ENCODE measurements at regions not wholly inside any gene's neighbourhood (a gene's known extent, or its start where the extent isn't known, plus 50 kb on each side); places are given as distances from the start of the nearest gene placed in this dataset.
"Not testable (repeated sequence)": the region's sequence is repeated elsewhere in the genome, so short reads cannot be mapped to it uniquely, and the experiment has no call there.

DNA sequence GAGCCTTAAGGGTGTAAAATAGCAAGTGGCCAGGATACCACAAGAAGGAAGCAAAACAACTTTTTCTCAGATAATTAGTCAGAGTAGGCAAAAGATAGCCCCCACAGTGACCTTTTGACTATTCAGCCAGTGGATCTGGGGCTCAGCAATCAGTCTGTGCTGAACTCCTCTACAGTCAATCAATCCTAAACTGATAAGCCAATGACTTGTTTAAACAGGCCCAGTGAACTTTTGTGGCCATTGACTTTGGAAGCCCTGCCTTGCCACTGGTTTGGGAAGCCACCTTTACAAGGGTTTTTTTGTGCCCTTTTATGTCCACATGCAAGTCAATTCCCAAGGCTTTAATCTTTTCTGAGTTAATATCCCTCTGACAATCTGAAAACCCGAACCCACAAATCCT, 1565.0 kb upstream of the WWC1 start:
- TF ChIP-seq TP53 (CRISPR knock-in tag; IDR thresholded peaks at IDR 0.05) = no peak
- TF ChIP-seq ZNF423 (CRISPR knock-in tag; IDR thresholded peaks at IDR 0.05) = no peak
- TF ChIP-seq, protein P1, sequence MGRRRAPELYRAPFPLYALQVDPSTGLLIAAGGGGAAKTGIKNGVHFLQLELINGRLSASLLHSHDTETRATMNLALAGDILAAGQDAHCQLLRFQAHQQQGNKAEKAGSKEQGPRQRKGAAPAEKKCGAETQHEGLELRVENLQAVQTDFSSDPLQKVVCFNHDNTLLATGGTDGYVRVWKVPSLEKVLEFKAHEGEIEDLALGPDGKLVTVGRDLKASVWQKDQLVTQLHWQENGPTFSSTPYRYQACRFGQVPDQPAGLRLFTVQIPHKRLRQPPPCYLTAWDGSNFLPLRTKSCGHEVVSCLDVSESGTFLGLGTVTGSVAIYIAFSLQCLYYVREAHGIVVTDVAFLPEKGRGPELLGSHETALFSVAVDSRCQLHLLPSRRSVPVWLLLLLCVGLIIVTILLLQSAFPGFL (CRISPR knock-in tag; IDR thresholded peaks at IDR 0.05; ENCODE audit: borderline replicate concordance) = no peak
- TF ChIP-seq NR3C1 (CRISPR knock-in tag; conservative IDR thresholded peaks at IDR 0.05; ENCODE audit: low read depth) = no peak
- TF ChIP-seq, protein P2, sequence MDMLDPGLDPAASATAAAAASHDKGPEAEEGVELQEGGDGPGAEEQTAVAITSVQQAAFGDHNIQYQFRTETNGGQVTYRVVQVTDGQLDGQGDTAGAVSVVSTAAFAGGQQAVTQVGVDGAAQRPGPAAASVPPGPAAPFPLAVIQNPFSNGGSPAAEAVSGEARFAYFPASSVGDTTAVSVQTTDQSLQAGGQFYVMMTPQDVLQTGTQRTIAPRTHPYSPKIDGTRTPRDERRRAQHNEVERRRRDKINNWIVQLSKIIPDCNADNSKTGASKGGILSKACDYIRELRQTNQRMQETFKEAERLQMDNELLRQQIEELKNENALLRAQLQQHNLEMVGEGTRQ (CRISPR knock-in tag; IDR thresholded peaks at IDR 0.05) = no peak
- TF ChIP-seq, protein P3, sequence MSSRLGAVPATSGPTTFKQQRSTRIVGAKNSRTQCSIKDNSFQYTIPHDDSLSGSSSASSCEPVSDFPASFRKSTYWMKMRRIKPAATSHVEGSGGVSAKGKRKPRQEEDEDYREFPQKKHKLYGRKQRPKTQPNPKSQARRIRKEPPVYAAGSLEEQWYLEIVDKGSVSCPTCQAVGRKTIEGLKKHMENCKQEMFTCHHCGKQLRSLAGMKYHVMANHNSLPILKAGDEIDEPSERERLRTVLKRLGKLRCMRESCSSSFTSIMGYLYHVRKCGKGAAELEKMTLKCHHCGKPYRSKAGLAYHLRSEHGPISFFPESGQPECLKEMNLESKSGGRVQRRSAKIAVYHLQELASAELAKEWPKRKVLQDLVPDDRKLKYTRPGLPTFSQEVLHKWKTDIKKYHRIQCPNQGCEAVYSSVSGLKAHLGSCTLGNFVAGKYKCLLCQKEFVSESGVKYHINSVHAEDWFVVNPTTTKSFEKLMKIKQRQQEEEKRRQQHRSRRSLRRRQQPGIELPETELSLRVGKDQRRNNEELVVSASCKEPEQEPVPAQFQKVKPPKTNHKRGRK (CRISPR knock-in tag; IDR thresholded peaks at IDR 0.05; ENCODE audit: borderline replicate concordance) = no peak
- TF ChIP-seq FOXP4 (CRISPR knock-in tag; IDR thresholded peaks at IDR 0.05) = no peak
- TF ChIP-seq, protein P4, sequence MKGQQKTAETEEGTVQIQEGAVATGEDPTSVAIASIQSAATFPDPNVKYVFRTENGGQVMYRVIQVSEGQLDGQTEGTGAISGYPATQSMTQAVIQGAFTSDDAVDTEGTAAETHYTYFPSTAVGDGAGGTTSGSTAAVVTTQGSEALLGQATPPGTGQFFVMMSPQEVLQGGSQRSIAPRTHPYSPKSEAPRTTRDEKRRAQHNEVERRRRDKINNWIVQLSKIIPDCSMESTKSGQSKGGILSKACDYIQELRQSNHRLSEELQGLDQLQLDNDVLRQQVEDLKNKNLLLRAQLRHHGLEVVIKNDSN (CRISPR knock-in tag; IDR thresholded peaks at IDR 0.05) = no peak
- TF ChIP-seq, protein P5, sequence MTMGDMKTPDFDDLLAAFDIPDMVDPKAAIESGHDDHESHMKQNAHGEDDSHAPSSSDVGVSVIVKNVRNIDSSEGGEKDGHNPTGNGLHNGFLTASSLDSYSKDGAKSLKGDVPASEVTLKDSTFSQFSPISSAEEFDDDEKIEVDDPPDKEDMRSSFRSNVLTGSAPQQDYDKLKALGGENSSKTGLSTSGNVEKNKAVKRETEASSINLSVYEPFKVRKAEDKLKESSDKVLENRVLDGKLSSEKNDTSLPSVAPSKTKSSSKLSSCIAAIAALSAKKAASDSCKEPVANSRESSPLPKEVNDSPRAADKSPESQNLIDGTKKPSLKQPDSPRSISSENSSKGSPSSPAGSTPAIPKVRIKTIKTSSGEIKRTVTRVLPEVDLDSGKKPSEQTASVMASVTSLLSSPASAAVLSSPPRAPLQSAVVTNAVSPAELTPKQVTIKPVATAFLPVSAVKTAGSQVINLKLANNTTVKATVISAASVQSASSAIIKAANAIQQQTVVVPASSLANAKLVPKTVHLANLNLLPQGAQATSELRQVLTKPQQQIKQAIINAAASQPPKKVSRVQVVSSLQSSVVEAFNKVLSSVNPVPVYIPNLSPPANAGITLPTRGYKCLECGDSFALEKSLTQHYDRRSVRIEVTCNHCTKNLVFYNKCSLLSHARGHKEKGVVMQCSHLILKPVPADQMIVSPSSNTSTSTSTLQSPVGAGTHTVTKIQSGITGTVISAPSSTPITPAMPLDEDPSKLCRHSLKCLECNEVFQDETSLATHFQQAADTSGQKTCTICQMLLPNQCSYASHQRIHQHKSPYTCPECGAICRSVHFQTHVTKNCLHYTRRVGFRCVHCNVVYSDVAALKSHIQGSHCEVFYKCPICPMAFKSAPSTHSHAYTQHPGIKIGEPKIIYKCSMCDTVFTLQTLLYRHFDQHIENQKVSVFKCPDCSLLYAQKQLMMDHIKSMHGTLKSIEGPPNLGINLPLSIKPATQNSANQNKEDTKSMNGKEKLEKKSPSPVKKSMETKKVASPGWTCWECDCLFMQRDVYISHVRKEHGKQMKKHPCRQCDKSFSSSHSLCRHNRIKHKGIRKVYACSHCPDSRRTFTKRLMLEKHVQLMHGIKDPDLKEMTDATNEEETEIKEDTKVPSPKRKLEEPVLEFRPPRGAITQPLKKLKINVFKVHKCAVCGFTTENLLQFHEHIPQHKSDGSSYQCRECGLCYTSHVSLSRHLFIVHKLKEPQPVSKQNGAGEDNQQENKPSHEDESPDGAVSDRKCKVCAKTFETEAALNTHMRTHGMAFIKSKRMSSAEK (CRISPR knock-in tag; IDR thresholded peaks at IDR 0.05; ENCODE audit: borderline replicate concordance) = no peak
- H3K9me3 Mint-ChIP-seq = no peaks in the 10 kb centered on the region
- ChIA-PET POLR2A (no interaction called here), CTCF (no interaction called here)
- ATAC-seq (no peak), DNase-seq (ENCODE audit: low spot score) (no peak)
- H3K4me1 Mint-ChIP-seq = peaks cover 25% of the 10 kb centered on the region
- no peak overlapping the region for H3K4me3 Mint-ChIP-seq
- no peak overlapping the region for H3K27ac Mint-ChIP-seq
- no peaks in the 10 kb centered on the region for H3K36me3 Mint-ChIP-seq
- no peaks in the 10 kb centered on the region for H3K27me3 Mint-ChIP-seq (ENCODE audit: low read depth)

GRCh38 chr5:166742951-166743350, 1548.5 kb upstream of the WWC1 start:
- CTCF ChIA-PET; DNase-seq (ENCODE audit: low spot score); POLR2A ChIA-PET; ATAC-seq; H3K27me3 Mint-ChIP-seq (ENCODE audit: low read depth); H3K4me1 Mint-ChIP-seq; H3K9me3 Mint-ChIP-seq; H3K36me3 Mint-ChIP-seq; H3K4me3 Mint-ChIP-seq; H3K27ac Mint-ChIP-seq: not testable (repeated sequence)

- ChIA-PET CTCF (no interaction called here), POLR2A (no interaction called here)
- DNase-seq (ENCODE audit: low spot score) = no peak
- Mint-ChIP-seq H3K36me3 (no peaks in the 10 kb centered on the region), H3K4me3 (no peak overlapping the region), H3K4me1 (peaks cover 6% of the 10 kb centered on the region), H3K27ac (no peak overlapping the region), H3K9me3 (peaks cover 9% of the 10 kb centered on the region; the same call in 1 of the 2 replicates), H3K27me3 (ENCODE audit: low read depth) (no peaks in the 10 kb centered on the region)
- ATAC-seq = no peak
- no peak for TF ChIP-seq ETV6 (CRISPR knock-in tag; IDR thresholded peaks at IDR 0.05)
- TF ChIP-seq ZNF317 (CRISPR knock-in tag; IDR thresholded peaks at IDR 0.05; ENCODE audit: borderline replicate concordance, low read depth) = no peak
- TF ChIP-seq E2F4 (CRISPR knock-in tag; IDR thresholded peaks at IDR 0.05; ENCODE audit: borderline replicate concordance, low read depth) = no peak
- TF ChIP-seq ZNF416 (CRISPR knock-in tag; IDR thresholded peaks at IDR 0.05) = no peak
- TF ChIP-seq, protein P6, sequence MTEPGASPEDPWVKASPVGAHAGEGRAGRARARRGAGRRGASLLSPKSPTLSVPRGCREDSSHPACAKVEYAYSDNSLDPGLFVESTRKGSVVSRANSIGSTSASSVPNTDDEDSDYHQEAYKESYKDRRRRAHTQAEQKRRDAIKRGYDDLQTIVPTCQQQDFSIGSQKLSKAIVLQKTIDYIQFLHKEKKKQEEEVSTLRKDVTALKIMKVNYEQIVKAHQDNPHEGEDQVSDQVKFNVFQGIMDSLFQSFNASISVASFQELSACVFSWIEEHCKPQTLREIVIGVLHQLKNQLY (CRISPR knock-in tag; IDR thresholded peaks at IDR 0.05) = no peak
Observed at GRCh38 chr5:166746506-166746905, 1544.9 kb upstream of the WWC1 start.
